H1 (cell line): ENCODE measurements at regions not wholly inside any gene's neighbourhood (a gene's known extent, or its start where the extent isn't known, plus 50 kb on each side); places are given as distances from the start of the nearest gene placed in this dataset.

Source experiments
- BACH1 ChIP-seq: IDR thresholded peaks from 2 replicates; pipeline ENCODE4 v1.6.1; 2012; ENCODE audit warnings: low read length, improper control_type of control experiment
- CBX5 ChIP-seq: fragments of 300-800, 300-1000 bp; sonication (generic); IDR thresholded peaks from 2 replicates; pipeline ENCODE4 v1.7.1; 2016; ENCODE audit warnings: antibody characterized with exemption, low read length, low read depth
- CBX8 ChIP-seq: fragments of 300-800, 300-1000 bp; sonication (generic); IDR thresholded peaks from 2 replicates; pipeline ENCODE4 v1.7.1; 2016; ENCODE audit warnings: low read depth, low read length, borderline replicate concordance
- CTCF ChIP-seq, 3 experiments: IDR thresholded peaks; 1 replicate in 2 of 3; 2 replicates in 1 of 3; pipeline versions ENCODE4 v1.5.1 to v1.6.1; 2011; ENCODE audit warnings: low read length in 3 of 3, mild to moderate bottlenecking in 3 of 3, inconsistent platforms in 2 of 3, low read depth in 1 of 3, moderate library complexity in 1 of 3; ENCODE audit not compliant: insufficient read depth in 1 of 3; ENCODE audit errors: control extremely low read depth in 1 of 3
- EZH2 ChIP-seq: fragments of 200-600 bp; sonication (generic); IDR thresholded peaks from 2 replicates; pipeline ENCODE4 v1.7.1; 2012; ENCODE audit warnings: low read depth, mild to moderate bottlenecking, moderate library complexity, low read length, inconsistent platforms; ENCODE audit not compliant: severe bottlenecking
- GTF2F1 ChIP-seq: IDR thresholded peaks from 2 replicates; pipeline ENCODE4 v1.6.1; 2012; ENCODE audit warnings: low read depth, low read length, improper control_type of control experiment, borderline replicate concordance
- POLR2A ChIP-seq, 2 experiments: IDR thresholded peaks; 1 replicate in 1 of 2; 2 replicates in 1 of 2; pipeline ENCODE4 v1.6.1; 2011; ENCODE audit warnings: low read depth in 2 of 2, low read length in 2 of 2, mild to moderate bottlenecking in 2 of 2; ENCODE audit errors: control extremely low read depth in 1 of 2
- RAD21 ChIP-seq, 2 experiments: IDR thresholded peaks in 1 of 2; conservative IDR thresholded peaks in 1 of 2; 2 replicates each; pipeline ENCODE4 v1.6.1; 2011; ENCODE audit warnings: low read depth in 2 of 2, low read length in 2 of 2, improper control_type of control experiment in 1 of 2, inconsistent platforms in 1 of 2, mild to moderate bottlenecking in 1 of 2, moderate library complexity in 1 of 2
- SRF ChIP-seq: IDR thresholded peaks from 2 replicates; pipeline ENCODE4 v1.6.1; 2011; ENCODE audit warnings: mild to moderate bottlenecking, low read depth, low read length, moderate library complexity

GRCh38 chr11:22957786-22958185 is 97.5 kb upstream of the CCDC179 start:
- TF ChIP-seq CTCF (IDR thresholded peaks at IDR 0.05; ENCODE audit: control extremely low read depth in 1 of 3, insufficient read depth in 1 of 3, low read depth in 1 of 3, low read length in 3 of 3) (no peak), POLR2A (IDR thresholded peaks at IDR 0.05; ENCODE audit: control extremely low read depth in 1 of 2, low read depth in 2 of 2, low read length in 2 of 2) (no peak), RAD21 (IDR thresholded peaks at IDR 0.05 in 1 of 2, conservative IDR thresholded peaks at IDR 0.05 in 1 of 2; ENCODE audit: low read depth in 2 of 2, low read length in 2 of 2) (no peak), CBX8 (no peak), EZH2 (no peak), BACH1 (no peak), CBX5 (no peak), GTF2F1 (no peak), SRF (no peak)
